Gastroesophageal sphincter (tissue), 4 donors: ENCODE measurements at regions not wholly inside any gene's neighbourhood (a gene's known extent, or its start where the extent isn't known, plus 50 kb on each side); places are given as distances from the start of the nearest gene placed in this dataset.

Experiments used
- ATAC-seq: fragments of 150-250 bp; one replicate; pipeline ENCODE4 v1.9.1; 2016; ENCODE audit warnings: mild to moderate bottlenecking, moderate library complexity
- H3K27ac ChIP-seq, 4 donors: fragments of 200-600 bp; sonication (generic) in 3 of 4; 1 replicate in 3 of 4; 2 replicates in 1 of 4; pipeline ENCODE4 v1.5.1; 2016 to 2019
- H3K27me3 ChIP-seq: fragments of 200-600 bp; sonication (generic); one replicate; pipeline ENCODE4 v1.5.1; 2019
- H3K36me3 ChIP-seq, 2 donors: fragments of 200-600 bp; sonication (generic); one replicate each; pipeline ENCODE4 v1.5.1; 2019; ENCODE audit warnings: control low read depth in 1 of 2
- H3K4me1 ChIP-seq, 3 donors: fragments of 200-600 bp; sonication (generic); 1 replicate in 2 of 3; 2 replicates in 1 of 3; pipeline ENCODE4 v1.5.1; 2016 to 2019; ENCODE audit warnings: control low read depth in 2 of 3
- H3K4me3 ChIP-seq, 2 donors: fragments of 200-600 bp; sonication (generic); one replicate each; pipeline ENCODE4 v1.5.1; 2019; ENCODE audit warnings: mild to moderate bottlenecking in 1 of 2, moderate library complexity in 1 of 2
- H3K9me3 ChIP-seq, 3 donors: fragments of 200-600 bp; sonication (generic); one replicate each; pipeline ENCODE4 v1.5.1; 2017 to 2019; ENCODE audit warnings: control low read depth in 2 of 3
- CTCF ChIP-seq, 4 experiments: fragments of 200-600 bp in 2 of 4; fragments of 450-650 bp in 2 of 4; sonication (generic) in 1 of 4; IDR thresholded peaks; one replicate each; pipeline ENCODE4 v1.5.1; 2017 to 2019; ENCODE audit warnings: antibody characterized with exemption in 4 of 4, mild to moderate bottlenecking in 2 of 4, moderate library complexity in 2 of 4
- EP300 ChIP-seq: sonication (generic); formaldehyde crosslinking; IDR thresholded peaks from one replicate; pipeline ENCODE4 v1.6.1; 2017; ENCODE audit warnings: antibody characterized with exemption, mild to moderate bottlenecking
- POLR2A ChIP-seq, 2 donors: fragments of 450-650 bp; IDR thresholded peaks; one replicate each; pipeline ENCODE4 v1.6.1; 2017; ENCODE audit warnings: antibody characterized with exemption in 2 of 2, mild to moderate bottlenecking in 2 of 2, moderate library complexity in 1 of 2
- POLR2AphosphoS5 ChIP-seq: sonication (generic); formaldehyde crosslinking; IDR thresholded peaks from one replicate; pipeline ENCODE4 v1.6.1; 2017; ENCODE audit warnings: antibody characterized with exemption
- WGBS, 2 donors: methylation state at CpG; one replicate each; pipeline ENCODE4 v1.1.5; 2018; ENCODE audit warnings: low coverage in 1 of 2; 5-methylcytosine and 5-hydroxymethylcytosine counted together

DNA sequence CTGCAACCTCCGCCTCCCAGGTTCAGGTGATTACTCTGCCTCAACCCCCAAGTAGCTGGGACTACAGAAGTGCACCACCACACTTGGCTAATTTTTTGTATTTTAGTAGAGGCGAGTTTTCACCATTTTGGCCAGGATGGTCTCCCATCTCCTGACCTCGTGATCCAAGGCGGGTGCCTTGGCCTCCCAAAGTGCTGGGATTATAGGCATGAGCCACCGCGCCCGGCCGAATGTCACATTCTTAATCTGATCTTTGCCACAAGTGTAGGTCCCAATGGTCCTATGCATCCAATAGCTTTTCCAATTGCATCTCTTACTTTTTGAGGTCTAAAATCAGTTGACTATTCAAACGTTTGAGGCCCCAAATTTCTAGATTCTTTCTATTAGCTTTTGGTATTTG lies 676.0 kb downstream of the SLC16A7 start:
- no peaks in the 10 kb centered on the region for H3K4me1 ChIP-seq
- 35 to 91% methylated on average over 2 to 9 of the region's 9 CpGs for WGBS, 2 donors
- no peak overlapping the region for H3K4me3 ChIP-seq
- H3K36me3 ChIP-seq: no peaks in the 10 kb centered on the region
- no peak for TF ChIP-seq POLR2A (IDR thresholded peaks at IDR 0.05)
- TF ChIP-seq CTCF (IDR thresholded peaks at IDR 0.05): no peak
- TF ChIP-seq EP300: no peak
- TF ChIP-seq POLR2AphosphoS5: no peak
- no peaks in the 10 kb centered on the region for H3K9me3 ChIP-seq
- no peaks in the 10 kb centered on the region for H3K27me3 ChIP-seq
- ATAC-seq: no peak
- no peak overlapping the region for H3K27ac ChIP-seq

- H3K4me1 ChIP-seq: no peaks in the 10 kb centered on the region
- no peak for TF ChIP-seq POLR2AphosphoS5
- no peak for TF ChIP-seq EP300
- TF ChIP-seq POLR2A (IDR thresholded peaks at IDR 0.05): no peak
- TF ChIP-seq CTCF (IDR thresholded peaks at IDR 0.05): no peak
- no peaks in the 10 kb centered on the region for H3K27me3 ChIP-seq
- no peaks in the 10 kb centered on the region for H3K9me3 ChIP-seq
- no peak overlapping the region for H3K4me3 ChIP-seq
- 30 to 50% methylated on average over 2 of the region's 2 CpGs for WGBS, 2 donors
- no peak for ATAC-seq
- no peak overlapping the region for H3K27ac ChIP-seq
- no peaks in the 10 kb centered on the region for H3K36me3 ChIP-seq
These were observed 682.4 kb downstream of the SLC16A7 start for GRCh38 chr12:60278209-60278608.

- H3K27ac ChIP-seq: no peak overlapping the region
- H3K27me3 ChIP-seq: no peaks in the 10 kb centered on the region
- no peak for ATAC-seq
- TF ChIP-seq CTCF (IDR thresholded peaks at IDR 0.05) (no peak), POLR2AphosphoS5 (no peak), POLR2A (IDR thresholded peaks at IDR 0.05) (no peak), EP300 (no peak)
- 57 to 100% methylated on average over 1 of the region's 1 CpG for WGBS, 2 donors
- no peaks in the 10 kb centered on the region for H3K9me3 ChIP-seq
- no peaks in the 10 kb centered on the region for H3K4me1 ChIP-seq
- no peak overlapping the region for H3K4me3 ChIP-seq
- H3K36me3 ChIP-seq: no peaks in the 10 kb centered on the region
These were observed 683.4 kb downstream of the SLC16A7 start for GRCh38 chr12:60279221-60279620.

DNA sequence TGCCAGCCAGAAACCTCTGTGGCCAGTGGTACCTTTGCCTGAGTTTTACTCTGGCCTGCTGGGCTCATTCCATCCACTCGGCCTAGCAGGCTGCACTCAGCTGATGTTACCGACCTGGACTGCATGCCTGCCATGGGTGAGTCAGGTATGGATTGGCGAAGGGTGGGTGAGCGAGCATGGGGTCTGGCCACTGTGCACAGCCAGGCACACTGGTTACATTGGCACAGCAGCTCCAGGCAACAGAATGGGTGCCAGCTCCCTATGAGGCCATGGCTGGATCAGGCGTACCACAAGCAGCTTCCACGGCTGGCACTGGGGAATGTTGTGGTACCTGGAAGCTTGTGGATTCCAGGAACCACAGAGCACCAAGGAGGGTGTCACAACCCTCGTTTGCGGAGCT lies 685.7 kb downstream of the SLC16A7 start:
- Histone ChIP-seq H3K36me3 (no peaks in the 10 kb centered on the region), H3K4me3 (no peak overlapping the region), H3K4me1 (no peaks in the 10 kb centered on the region), H3K27ac (no peak overlapping the region), H3K9me3 (no peaks in the 10 kb centered on the region), H3K27me3 (no peaks in the 10 kb centered on the region)
- TF ChIP-seq CTCF (IDR thresholded peaks at IDR 0.05) (no peak), POLR2AphosphoS5 (no peak), EP300 (no peak), POLR2A (IDR thresholded peaks at IDR 0.05) (no peak)
- ATAC-seq: no peak
- 100% methylated on average over 1 to 6 of the region's 8 CpGs for WGBS, 2 donors

DNA sequence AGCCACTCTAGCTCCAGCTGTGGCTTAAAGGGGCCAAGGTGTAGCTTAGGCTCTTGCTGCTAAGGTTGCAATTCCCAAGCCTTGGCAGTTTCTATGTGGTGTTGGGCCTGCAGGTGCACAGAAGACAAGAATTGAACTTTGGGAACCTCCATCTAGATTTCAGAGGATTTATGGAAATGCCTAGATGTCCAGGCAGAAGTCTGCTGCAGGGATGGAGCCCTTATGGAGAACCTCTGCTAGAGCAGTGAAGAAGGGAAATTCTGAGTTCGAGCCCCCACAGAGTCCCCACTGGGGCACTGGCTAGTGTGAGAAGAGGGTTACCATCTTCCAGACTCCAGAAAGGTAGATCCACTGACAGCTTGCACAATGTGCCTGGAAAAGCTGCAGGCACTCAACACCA lies 694.7 kb downstream of the SLC16A7 start:
- no peak overlapping the region for H3K27ac ChIP-seq
- no peak overlapping the region for H3K4me3 ChIP-seq
- H3K36me3 ChIP-seq: no peaks in the 10 kb centered on the region
- TF ChIP-seq POLR2A (IDR thresholded peaks at IDR 0.05) (no peak), EP300 (no peak), CTCF (IDR thresholded peaks at IDR 0.05) (no peak), POLR2AphosphoS5 (no peak)
- H3K9me3 ChIP-seq: peaks cover 0 to 7% (median 0%) of the 10 kb centered on the region in 3 donors
- WGBS, 2 donors: 78 to 83% methylated on average over 1 of the region's 1 CpG
- ATAC-seq: no peak
- no peaks in the 10 kb centered on the region for H3K27me3 ChIP-seq
- H3K4me1 ChIP-seq: no peaks in the 10 kb centered on the region
